MM.1S (cell line): ENCODE measurements at regions not wholly inside any gene's neighbourhood (a gene's known extent, or its start where the extent isn't known, plus 50 kb on each side); places are given as distances from the start of the nearest gene placed in this dataset.

Experiments used
- DNase-seq: peaks from one replicate; pipeline ENCODE4 v3.0.0-alpha.2; 2015
- H2AFZ ChIP-seq: fragments of 300-600 bp; sonication (generic); 2 replicates; pipeline ENCODE4 v1.6.0; 2016; ENCODE audit warnings: antibody characterized with exemption, low read length
- H3F3A ChIP-seq: fragments of 300-600 bp; sonication (generic); 2 replicates; pipeline ENCODE4 v1.6.1; 2016; ENCODE audit warnings: mild to moderate bottlenecking, antibody characterized with exemption, low read length, moderate library complexity, mixed read lengths; ENCODE audit not compliant: insufficient read depth
- H3K27ac ChIP-seq: fragments of 300-600 bp; sonication (generic); 2 replicates; pipeline ENCODE4 v1.5.1; 2016; ENCODE audit warnings: mild to moderate bottlenecking, low read length
- H3K27me3 ChIP-seq: fragments of 300-600 bp; sonication (generic); replicated peaks from 2 replicates; pipeline ENCODE4 v1.6.0; 2016; ENCODE audit warnings: low read length; ENCODE audit not compliant: insufficient read depth
- H3K36me3 ChIP-seq: fragments of 300-600 bp; sonication (generic); replicated peaks from 2 replicates; pipeline ENCODE4 v1.6.1; 2016; ENCODE audit warnings: mild to moderate bottlenecking, low read length, mixed read lengths; ENCODE audit not compliant: insufficient read depth
- H3K4me1 ChIP-seq: fragments of 300-600 bp; sonication (generic); 2 replicates; pipeline ENCODE4 v1.6.1; 2016; ENCODE audit warnings: low read length, mixed read lengths
- H3K4me2 ChIP-seq: fragments of 300-600 bp; sonication (generic); 2 replicates; pipeline ENCODE4 v1.6.0; 2016; ENCODE audit warnings: low read depth, low read length
- H3K4me3 ChIP-seq: fragments of 300-600 bp; sonication (generic); 2 replicates; pipeline ENCODE4 v1.5.1; 2016; ENCODE audit warnings: low read length, mixed read lengths
- H3K79me2 ChIP-seq: fragments of 300-600 bp; sonication (generic); 2 replicates; pipeline ENCODE4 v1.6.1; 2016; ENCODE audit warnings: mixed run types, low read length, mixed read lengths
- H3K9ac ChIP-seq: fragments of 300-600 bp; sonication (generic); 2 replicates; pipeline ENCODE4 v1.6.1; 2016; ENCODE audit warnings: low read length, mixed read lengths
- H3K9me2 ChIP-seq: fragments of 300-600 bp; sonication (generic); replicated peaks from 2 replicates; pipeline ENCODE4 v1.6.1; 2016; ENCODE audit warnings: mild to moderate bottlenecking, low read length, mixed read lengths; ENCODE audit not compliant: insufficient read depth
- H3K9me3 ChIP-seq: fragments of 300-600 bp; sonication (generic); replicated peaks from 2 replicates; pipeline ENCODE4 v1.6.1; 2016; ENCODE audit warnings: mild to moderate bottlenecking, low read length, mixed read lengths; ENCODE audit not compliant: insufficient read depth
- H4K20me1 ChIP-seq: fragments of 300-600 bp; sonication (generic); 2 replicates; pipeline ENCODE4 v1.6.1; 2016; ENCODE audit warnings: mild to moderate bottlenecking, low read length, moderate library complexity, mixed read lengths; ENCODE audit not compliant: insufficient read depth
- EZH2 ChIP-seq: fragments of 300-600 bp; sonication (generic); optimal IDR thresholded peaks from 2 replicates; pipeline ENCODE3; 2017; ENCODE audit warnings: low read depth, mild to moderate bottlenecking, antibody characterized with exemption, low read length, mixed read lengths
- EZH2phosphoT487 ChIP-seq: fragments of 300-600 bp; sonication (generic); IDR thresholded peaks from 2 replicates; pipeline ENCODE4 v1.6.1; 2018; ENCODE audit warnings: antibody characterized with exemption, low read length
- TF ChIP-seq, protein P1 (sequence below): fragments of 300-600 bp; sonication (generic); IDR thresholded peaks from 2 replicates; pipeline ENCODE4 v1.5.1; 2016; ENCODE audit warnings: antibody characterized with exemption, low read length, mixed read lengths

DNA sequence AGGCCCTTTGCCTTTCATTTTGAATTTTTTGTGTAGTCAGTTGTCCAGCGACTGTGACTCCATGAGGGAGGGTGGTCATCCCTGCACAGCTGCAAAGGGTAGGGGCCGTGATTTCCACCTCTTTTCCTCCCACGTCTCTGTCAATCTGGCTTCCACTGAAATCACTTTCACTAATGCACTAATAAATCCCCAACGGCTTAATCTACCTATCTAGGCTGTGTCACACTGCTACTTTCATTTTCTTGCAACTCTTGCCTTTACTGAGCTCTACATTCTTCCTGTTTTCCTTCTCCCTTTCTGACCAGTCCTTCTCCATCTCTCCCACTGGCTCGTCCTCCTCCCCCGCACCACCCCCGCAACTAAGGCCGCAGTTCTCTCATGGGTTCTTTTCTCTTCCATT is 212.3 kb upstream of the FOXN3 start:
- Histone ChIP-seq H3K9me3 (no peaks in the 10 kb centered on the region), H2AFZ (no peak overlapping the region), H3K4me3 (no peak overlapping the region), H3K4me1 (no peaks in the 10 kb centered on the region), H3K9ac (no peak overlapping the region), H3K36me3 (no peaks in the 10 kb centered on the region), H3F3A (no peaks in the 10 kb centered on the region), H3K27me3 (no peaks in the 10 kb centered on the region), H3K9me2 (no peaks in the 10 kb centered on the region), H3K4me2 (no peak overlapping the region), H3K79me2 (no peaks in the 10 kb centered on the region), H4K20me1 (no peaks in the 10 kb centered on the region), H3K27ac (no peak overlapping the region)
- no peak for DNase-seq
- TF ChIP-seq EZH2 (no peak), EZH2phosphoT487 (no peak)
- TF ChIP-seq, protein P1, sequence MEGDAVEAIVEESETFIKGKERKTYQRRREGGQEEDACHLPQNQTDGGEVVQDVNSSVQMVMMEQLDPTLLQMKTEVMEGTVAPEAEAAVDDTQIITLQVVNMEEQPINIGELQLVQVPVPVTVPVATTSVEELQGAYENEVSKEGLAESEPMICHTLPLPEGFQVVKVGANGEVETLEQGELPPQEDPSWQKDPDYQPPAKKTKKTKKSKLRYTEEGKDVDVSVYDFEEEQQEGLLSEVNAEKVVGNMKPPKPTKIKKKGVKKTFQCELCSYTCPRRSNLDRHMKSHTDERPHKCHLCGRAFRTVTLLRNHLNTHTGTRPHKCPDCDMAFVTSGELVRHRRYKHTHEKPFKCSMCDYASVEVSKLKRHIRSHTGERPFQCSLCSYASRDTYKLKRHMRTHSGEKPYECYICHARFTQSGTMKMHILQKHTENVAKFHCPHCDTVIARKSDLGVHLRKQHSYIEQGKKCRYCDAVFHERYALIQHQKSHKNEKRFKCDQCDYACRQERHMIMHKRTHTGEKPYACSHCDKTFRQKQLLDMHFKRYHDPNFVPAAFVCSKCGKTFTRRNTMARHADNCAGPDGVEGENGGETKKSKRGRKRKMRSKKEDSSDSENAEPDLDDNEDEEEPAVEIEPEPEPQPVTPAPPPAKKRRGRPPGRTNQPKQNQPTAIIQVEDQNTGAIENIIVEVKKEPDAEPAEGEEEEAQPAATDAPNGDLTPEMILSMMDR: no peak

DNA sequence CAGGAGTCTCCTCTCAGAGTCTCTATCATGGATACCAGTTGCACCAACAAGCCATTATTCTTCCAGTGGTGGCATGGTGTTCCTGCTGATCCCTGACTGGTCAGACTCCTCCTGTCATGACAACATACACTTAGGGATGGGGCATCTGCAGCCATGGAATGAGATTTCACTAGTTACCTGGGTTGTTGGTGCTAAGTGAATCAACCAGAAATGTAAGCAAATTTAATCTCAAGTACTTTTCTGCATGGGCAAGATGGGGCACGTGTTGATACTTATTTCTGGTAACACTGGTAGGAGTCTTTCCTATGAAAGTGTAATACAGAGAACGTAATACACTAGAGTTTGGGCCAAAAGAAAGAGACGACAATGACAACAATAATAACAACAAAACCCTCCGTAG is 211.5 kb upstream of the FOXN3 start:
- Histone ChIP-seq H3K36me3 (no peaks in the 10 kb centered on the region), H3K9me2 (no peaks in the 10 kb centered on the region), H3K9me3 (no peaks in the 10 kb centered on the region), H3K9ac (no peak overlapping the region), H3K4me2 (no peak overlapping the region), H3K4me3 (no peak overlapping the region), H3K27me3 (no peaks in the 10 kb centered on the region), H3K79me2 (no peaks in the 10 kb centered on the region), H3K27ac (no peak overlapping the region), H3F3A (no peaks in the 10 kb centered on the region), H4K20me1 (no peaks in the 10 kb centered on the region), H3K4me1 (no peaks in the 10 kb centered on the region), H2AFZ (no peak overlapping the region)
- no peak for DNase-seq
- TF ChIP-seq EZH2phosphoT487 (no peak), EZH2 (no peak)
- TF ChIP-seq, protein P1: no peak

GRCh38 chr14:89626233-89626806 is 209.3 kb upstream of the FOXN3 start:
- no peak overlapping the region for H2AFZ ChIP-seq
- TF ChIP-seq EZH2phosphoT487 (no peak), EZH2 (no peak)
- TF ChIP-seq, protein P1: no peak
- H4K20me1 ChIP-seq: no peaks in the 10 kb centered on the region
- H3K27ac ChIP-seq: no peak overlapping the region
- no peaks in the 10 kb centered on the region for H3K4me1 ChIP-seq
- H3K79me2 ChIP-seq: no peaks in the 10 kb centered on the region
- no peak for DNase-seq
- H3K9me2 ChIP-seq: no peaks in the 10 kb centered on the region
- H3K9me3 ChIP-seq: no peaks in the 10 kb centered on the region
- no peaks in the 10 kb centered on the region for H3K27me3 ChIP-seq
- no peaks in the 10 kb centered on the region for H3F3A ChIP-seq
- no peak overlapping the region for H3K4me3 ChIP-seq
- no peaks in the 10 kb centered on the region for H3K36me3 ChIP-seq
- H3K9ac ChIP-seq: no peak overlapping the region
- H3K4me2 ChIP-seq: no peak overlapping the region
